NCI-H460 (cell line): ENCODE measurements at regions not wholly inside any gene's neighbourhood (a gene's known extent, or its start where the extent isn't known, plus 50 kb on each side); places are given as distances from the start of the nearest gene placed in this dataset.
"Not testable (repeated sequence)": the region's sequence is repeated elsewhere in the genome, so short reads cannot be mapped to it uniquely, and the experiment has no call there.

Experiments used
- DNase-seq: peaks from one replicate; pipeline ENCODE4 v3.0.0-alpha.2; 2016; ENCODE audit warnings: low read depth; ENCODE audit errors: extremely low read depth

- DNase-seq = no peak
These were observed 1645.4 kb upstream of the SPRY2 start for GRCh38 chr13:81986308-81986707.

- no peak for DNase-seq
These were observed 1616.2 kb upstream of the SPRY2 start for GRCh38 chr13:81957121-81957520.

- DNase-seq = peak; percentile 23
These were observed 1589.1 kb upstream of the SPRY2 start for GRCh38 chr13:81929988-81930387.

- peak; percentile 1 for DNase-seq
These were observed 1586.4 kb upstream of the SPRY2 start for GRCh38 chr13:81927347-81927746.

- DNase-seq = no peak
These were observed 1576.9 kb upstream of the SPRY2 start for GRCh38 chr13:81917810-81918209.

- no peak for DNase-seq
These were observed 1575.5 kb upstream of the SPRY2 start for GRCh38 chr13:81916461-81916860.

- DNase-seq = no peak
These were observed 1567.0 kb upstream of the SPRY2 start for GRCh38 chr13:81907787-81908372.

GRCh38 chr13:81888855-81889254 lies 1547.9 kb upstream of the SPRY2 start:
- DNase-seq = no peak

- DNase-seq = no peak
These were observed 1534.0 kb upstream of the SPRY2 start for GRCh38 chr13:81874681-81875661.

- no peak for DNase-seq
These were observed 1533.3 kb upstream of the SPRY2 start for GRCh38 chr13:81874253-81874652.

- peak; percentile 18 for DNase-seq
These were observed 1531.7 kb upstream of the SPRY2 start for GRCh38 chr13:81872581-81872980.

GRCh38 chr13:81871751-81872325 lies 1530.9 kb upstream of the SPRY2 start:
- not testable (repeated sequence) for DNase-seq

- DNase-seq = no peak
These were observed 1507.4 kb upstream of the SPRY2 start for GRCh38 chr13:81848291-81848690.

- DNase-seq = no peak
These were observed 1505.8 kb upstream of the SPRY2 start for GRCh38 chr13:81846771-81847170.

- DNase-seq = no peak
These were observed 1480.3 kb upstream of the SPRY2 start for GRCh38 chr13:81821259-81821658.

GRCh38 chr13:81800433-81800832 lies 1459.5 kb upstream of the SPRY2 start:
- no peak for DNase-seq

GRCh38 chr13:81795710-81796109 lies 1454.8 kb upstream of the SPRY2 start:
- DNase-seq = no peak

GRCh38 chr13:81791641-81792040 lies 1450.7 kb upstream of the SPRY2 start:
- no peak for DNase-seq

GRCh38 chr13:81781471-81781870 lies 1440.5 kb upstream of the SPRY2 start:
- no peak for DNase-seq

GRCh38 chr13:81779876-81780275 lies 1439.0 kb upstream of the SPRY2 start:
- no peak for DNase-seq

GRCh38 chr13:81778350-81778749 lies 1437.4 kb upstream of the SPRY2 start:
- no peak for DNase-seq

- DNase-seq = no peak
These were observed 1432.3 kb upstream of the SPRY2 start for GRCh38 chr13:81773263-81773662.
